ENCODE measurements at regions not wholly inside any gene's neighbourhood (a gene's known extent, or its start where the extent isn't known, plus 50 kb on each side); places are given as distances from the start of the nearest gene placed in this dataset.
A peak's percentile ranks its signal among the peaks of the same experiment; 100 is the strongest.
"Not testable (repeated sequence)": the region's sequence is repeated elsewhere in the genome, so short reads cannot be mapped to it uniquely, and the experiment has no call there.

- H3K9me3 Mint-ChIP-seq = peaks cover 0 to 2% (median 0%) of the 10 kb centered on the region in 11 donors
- POLR2A ChIA-PET = no interaction called here
Measured at GRCh38 chr14:61609884-61610283, 85.4 kb upstream of the HIF1A start.

GRCh38 chr14:61610900-61611299 lies 84.4 kb upstream of the HIF1A start:
- DNase-seq (no peak), ATAC-seq (no peak)
- no peaks in the 10 kb centered on the region for H3K9me3 Mint-ChIP-seq
- ChIA-PET POLR2A (no interaction called here), CTCF (no interaction called here)
- no peaks in the 10 kb centered on the region for H3K36me3 Mint-ChIP-seq
- H3K36me3 ChIP-seq (ENCODE audit: control insufficient read depth in 2 of 3, insufficient read depth in 3 of 3, low read length in 3 of 3) = no peaks in the 10 kb centered on the region
- no peak overlapping the region for H3K4me3 ChIP-seq (ENCODE audit: low read length)
- peak overlapping the region in 1 of 9 donors; percentile 59 for H3K27ac Mint-ChIP-seq
- H3K27ac ChIP-seq (ENCODE audit: low read depth, low read length) = no peak overlapping the region
- H3K9me3 ChIP-seq (ENCODE audit: control insufficient read depth in 2 of 3, low read length in 3 of 3) = no peaks in the 10 kb centered on the region
- H3K4me1 Mint-ChIP-seq = peaks cover 0 to 6% (median 0%) of the 10 kb centered on the region in 7 donors
- H3K27me3 Mint-ChIP-seq = no peaks in the 10 kb centered on the region
- H3K4me1 ChIP-seq (ENCODE audit: control insufficient read depth in 2 of 2, insufficient read depth in 2 of 2, low read length in 2 of 2) = no peaks in the 10 kb centered on the region
- intact Hi-C loops (cut with micrococcal nuclease) = no loop called here
- H3K27me3 ChIP-seq (ENCODE audit: control insufficient read depth in 2 of 2, insufficient read depth in 2 of 2, low read length in 2 of 2) = no peaks in the 10 kb centered on the region
- H3K4me3 Mint-ChIP-seq = no peak overlapping the region

More at GRCh38 chr14:61609884-61610283, 85.4 kb upstream of the HIF1A start:
- intact Hi-C loops (cut with micrococcal nuclease) = loop anchor here in 1 of 2 donors (5.0 kb wide), 1 partner anchor 37 kb away; no protein-coding TSS in a partner anchor
- Histone ChIP-seq H3K36me3 (ENCODE audit: control insufficient read depth in 2 of 3, insufficient read depth in 3 of 3, low read length in 3 of 3) (no peaks in the 10 kb centered on the region), H3K9me3 (ENCODE audit: control insufficient read depth in 2 of 3, low read length in 3 of 3) (no peaks in the 10 kb centered on the region), H3K4me1 (ENCODE audit: control insufficient read depth in 2 of 2, insufficient read depth in 2 of 2, low read length in 2 of 2) (no peaks in the 10 kb centered on the region), H3K27ac (ENCODE audit: low read depth, low read length) (no peak overlapping the region), H3K4me3 (ENCODE audit: low read length) (no peak overlapping the region), H3K27me3 (ENCODE audit: control insufficient read depth in 2 of 2, insufficient read depth in 2 of 2, low read length in 2 of 2) (no peaks in the 10 kb centered on the region)
- peaks cover 0 to 6% (median 0%) of the 10 kb centered on the region in 7 donors for H3K4me1 Mint-ChIP-seq
- H3K4me3 Mint-ChIP-seq = no peak overlapping the region
- H3K27ac Mint-ChIP-seq = peak overlapping the region in 1 of 9 donors; percentile 25
- DNase-seq = no peak
- CTCF ChIA-PET = no interaction called here
- H3K27me3 Mint-ChIP-seq = no peaks in the 10 kb centered on the region
- H3K36me3 Mint-ChIP-seq = peaks cover 0 to 7% (median 0%) of the 10 kb centered on the region in 5 donors
- ATAC-seq = no peak

- Histone ChIP-seq H3K36me3 (ENCODE audit: control insufficient read depth in 2 of 3, insufficient read depth in 3 of 3, low read length in 3 of 3) (no peaks in the 10 kb centered on the region), H3K27ac (ENCODE audit: low read depth, low read length) (no peak overlapping the region), H3K4me3 (ENCODE audit: low read length) (no peak overlapping the region), H3K27me3 (ENCODE audit: control insufficient read depth in 2 of 2, insufficient read depth in 2 of 2, low read length in 2 of 2) (no peaks in the 10 kb centered on the region), H3K9me3 (ENCODE audit: control insufficient read depth in 2 of 3, low read length in 3 of 3) (no peaks in the 10 kb centered on the region), H3K4me1 (ENCODE audit: control insufficient read depth in 2 of 2, insufficient read depth in 2 of 2, low read length in 2 of 2) (peaks cover 0 to 1% of the 10 kb centered on the region in 2 donors)
- no peak overlapping the region for H3K4me3 Mint-ChIP-seq
- peaks cover 0 to 2% (median 0%) of the 10 kb centered on the region in 11 donors for H3K9me3 Mint-ChIP-seq
- ChIA-PET POLR2A (interaction anchor here (0.6 kb wide), 1 partner anchor 167 kb away, joined by 3 read pairs; no protein-coding TSS in a partner anchor), CTCF (no interaction called here)
- peaks cover 0 to 5% (median 4%) of the 10 kb centered on the region in 7 donors for H3K4me1 Mint-ChIP-seq
- ATAC-seq (no peak), DNase-seq (no peak)
- peak overlapping the region in 1 of 9 donors; percentile 19 for H3K27ac Mint-ChIP-seq
- peaks cover 0 to 2% (median 0%) of the 10 kb centered on the region in 5 donors for H3K36me3 Mint-ChIP-seq
- no peaks in the 10 kb centered on the region for H3K27me3 Mint-ChIP-seq
- intact Hi-C loops (cut with micrococcal nuclease) = no loop called here
Measured at GRCh38 chr14:61611880-61612630, 83.3 kb upstream of the HIF1A start.

- DNase-seq; H3K27ac Mint-ChIP-seq; H3K4me3 Mint-ChIP-seq; H3K27ac ChIP-seq (ENCODE audit: low read depth, low read length); H3K36me3 Mint-ChIP-seq; H3K4me3 ChIP-seq (ENCODE audit: low read length); H3K27me3 Mint-ChIP-seq; POLR2A ChIA-PET; H3K36me3 ChIP-seq (ENCODE audit: control insufficient read depth in 2 of 3, insufficient read depth in 3 of 3, low read length in 3 of 3); CTCF ChIA-PET; H3K9me3 Mint-ChIP-seq; intact Hi-C loops (cut with micrococcal nuclease); ATAC-seq; H3K27me3 ChIP-seq (ENCODE audit: control insufficient read depth in 2 of 2, insufficient read depth in 2 of 2, low read length in 2 of 2); H3K4me1 ChIP-seq (ENCODE audit: control insufficient read depth in 2 of 2, insufficient read depth in 2 of 2, low read length in 2 of 2); H3K9me3 ChIP-seq (ENCODE audit: control insufficient read depth in 2 of 3, low read length in 3 of 3): not testable (repeated sequence)
- H3K4me1 Mint-ChIP-seq = peaks cover 0 to 11% (median 10%) of the 10 kb centered on the region in 7 donors
Measured at GRCh38 chr14:61613006-61613405, 82.3 kb upstream of the HIF1A start.

GRCh38 chr14:61614693-61615092 lies 80.6 kb upstream of the HIF1A start:
- H3K4me1 Mint-ChIP-seq = peaks cover 1 to 22% (median 18%) of the 10 kb centered on the region in 7 donors
- H3K27me3 ChIP-seq (ENCODE audit: control insufficient read depth in 2 of 2, insufficient read depth in 2 of 2, low read length in 2 of 2) = no peaks in the 10 kb centered on the region
- H3K36me3 Mint-ChIP-seq = peaks cover 0 to 5% (median 0%) of the 10 kb centered on the region in 5 donors
- no peaks in the 10 kb centered on the region for H3K36me3 ChIP-seq (ENCODE audit: control insufficient read depth in 2 of 3, insufficient read depth in 3 of 3, low read length in 3 of 3)
- peaks cover 0 to 4% of the 10 kb centered on the region in 2 donors for H3K4me1 ChIP-seq (ENCODE audit: control insufficient read depth in 2 of 2, insufficient read depth in 2 of 2, low read length in 2 of 2)
- H3K27ac Mint-ChIP-seq = no peak overlapping the region
- H3K9me3 Mint-ChIP-seq = peaks cover 0 to 2% (median 0%) of the 10 kb centered on the region in 11 donors
- no peak overlapping the region for H3K4me3 ChIP-seq (ENCODE audit: low read length)
- H3K27ac ChIP-seq (ENCODE audit: low read depth, low read length) = no peak overlapping the region
- H3K9me3 ChIP-seq (ENCODE audit: control insufficient read depth in 2 of 3, low read length in 3 of 3) = no peaks in the 10 kb centered on the region
- ChIA-PET POLR2A (interaction anchor here (0.9 kb wide), 1 partner anchor 34 kb away, joined by 3 read pairs; no protein-coding TSS in a partner anchor), CTCF (no interaction called here)
- no peaks in the 10 kb centered on the region for H3K27me3 Mint-ChIP-seq
- no peak overlapping the region for H3K4me3 Mint-ChIP-seq
- DNase-seq (no peak), ATAC-seq (no peak)
- intact Hi-C loops (cut with micrococcal nuclease) = no loop called here

- no peaks in the 10 kb centered on the region for H3K27me3 Mint-ChIP-seq
- POLR2A ChIA-PET = interaction anchor here (0.5 kb wide), 1 partner anchor 46 kb away, joined by 5 read pairs; no protein-coding TSS in a partner anchor
- intact Hi-C loops (cut with micrococcal nuclease) = loop anchor here in 1 of 2 donors (2.0 kb wide), 1 partner anchor 15 kb away; no protein-coding TSS in a partner anchor
- H3K4me1 ChIP-seq (ENCODE audit: control insufficient read depth in 2 of 2, insufficient read depth in 2 of 2, low read length in 2 of 2) = peaks cover 0 to 4% of the 10 kb centered on the region in 2 donors
- no peaks in the 10 kb centered on the region for H3K36me3 ChIP-seq (ENCODE audit: control insufficient read depth in 2 of 3, insufficient read depth in 3 of 3, low read length in 3 of 3)
- CTCF ChIA-PET = no interaction called here
- H3K9me3 ChIP-seq (ENCODE audit: control insufficient read depth in 2 of 3, low read length in 3 of 3) = no peaks in the 10 kb centered on the region
- peaks cover 1 to 32% (median 19%) of the 10 kb centered on the region in 7 donors for H3K4me1 Mint-ChIP-seq
- no peak for ATAC-seq
- H3K4me3 ChIP-seq (ENCODE audit: low read length) = no peak overlapping the region
- no peaks in the 10 kb centered on the region for H3K27me3 ChIP-seq (ENCODE audit: control insufficient read depth in 2 of 2, insufficient read depth in 2 of 2, low read length in 2 of 2)
- peaks cover 0 to 2% (median 0%) of the 10 kb centered on the region in 11 donors for H3K9me3 Mint-ChIP-seq
- H3K4me3 Mint-ChIP-seq = no peak overlapping the region
- no peak overlapping the region for H3K27ac Mint-ChIP-seq
- H3K27ac ChIP-seq (ENCODE audit: low read depth, low read length) = no peak overlapping the region
- no peak for DNase-seq
- peaks cover 0 to 5% (median 0%) of the 10 kb centered on the region in 5 donors for H3K36me3 Mint-ChIP-seq
Measured at GRCh38 chr14:61615743-61616523, 79.4 kb upstream of the HIF1A start.
